Naive B cell (primary cell): ENCODE measurements at regions not wholly inside any gene's neighbourhood (a gene's known extent, or its start where the extent isn't known, plus 50 kb on each side); places are given as distances from the start of the nearest gene placed in this dataset.
A peak's percentile ranks its signal among the peaks of the same experiment; 100 is the strongest.

Experiments used
- ATAC-seq, 2 donors: fragments of 150-1000 bp; cut with Tn5 transposase; 2 replicates each; pipeline ENCODE4 v1.10.0; 2021; ENCODE audit warnings: low read depth in 2 of 2, mild to moderate bottlenecking in 2 of 2, moderate library complexity in 2 of 2
- DNase-seq: peaks from one replicate; pipeline ENCODE4 v3.0.0; 2022
- H3K27ac Mint-ChIP-seq, 6 donors: one replicate each; pipeline ENCODE4 v1.8.0; 2020 to 2022; ENCODE audit warnings: mild to moderate bottlenecking in 6 of 6, mixed read lengths in 6 of 6, moderate library complexity in 5 of 6, inconsistent platforms in 2 of 6
- H3K27me3 Mint-ChIP-seq, 3 donors: one replicate each; pipeline ENCODE4 v1.8.0; 2021 to 2022; ENCODE audit warnings: mixed read lengths in 3 of 3, mild to moderate bottlenecking in 1 of 3
- H3K36me3 Mint-ChIP-seq, 2 donors: one replicate each; pipeline ENCODE4 v1.8.0; 2020 to 2022; ENCODE audit warnings: mixed read lengths in 2 of 2, inconsistent platforms in 1 of 2, mild to moderate bottlenecking in 1 of 2
- H3K4me1 Mint-ChIP-seq, 3 donors: one replicate each; pipeline ENCODE4 v1.8.0; 2020 to 2022; ENCODE audit warnings: mixed read lengths in 3 of 3, inconsistent platforms in 1 of 3, mild to moderate bottlenecking in 1 of 3, moderate library complexity in 1 of 3
- H3K4me3 Mint-ChIP-seq, 8 donors: one replicate each; pipeline ENCODE4 v1.8.0; 2020 to 2022; ENCODE audit warnings: mild to moderate bottlenecking in 8 of 8, mixed read lengths in 8 of 8, moderate library complexity in 8 of 8, inconsistent platforms in 2 of 8
- H3K9me3 Mint-ChIP-seq, 7 donors: one replicate each; pipeline ENCODE4 v1.8.0; 2020 to 2022; ENCODE audit warnings: mixed read lengths in 7 of 7, mild to moderate bottlenecking in 5 of 7, inconsistent platforms in 2 of 7, moderate library complexity in 1 of 7

DNA sequence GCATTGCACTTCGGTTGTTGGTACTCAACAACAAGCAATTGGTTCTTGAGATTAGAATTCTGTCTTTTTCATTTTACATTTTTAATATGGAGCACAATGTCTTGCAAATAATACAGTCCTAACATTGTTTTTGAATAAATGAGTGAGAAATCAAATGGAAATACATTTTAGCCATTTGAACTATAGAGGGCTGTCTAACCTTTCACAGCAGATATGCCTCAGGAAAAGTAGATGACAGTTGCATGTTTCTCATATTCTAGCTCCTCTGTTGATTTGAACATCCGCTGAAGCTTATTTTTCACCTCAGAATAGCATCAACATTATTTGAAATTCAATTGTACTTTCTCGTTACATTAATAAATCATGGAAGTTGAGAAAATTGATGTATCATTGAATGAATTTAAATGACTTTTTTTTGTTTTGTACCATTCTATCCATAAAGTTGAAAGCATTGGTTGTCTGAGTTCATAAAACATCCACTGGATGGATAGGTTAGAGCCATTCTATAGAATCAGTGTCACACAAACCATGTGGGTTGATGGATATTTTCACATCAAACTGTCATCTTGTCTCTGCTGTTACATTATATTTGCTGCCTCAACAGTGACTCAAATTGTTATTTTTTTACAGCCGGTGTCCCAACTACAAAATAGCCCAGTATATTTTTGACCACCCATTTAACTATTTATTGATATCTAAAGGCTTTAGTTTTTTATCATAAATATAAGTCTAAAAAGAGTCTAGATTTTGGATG, 928.3 kb downstream of the NSUN3 start:
- H3K9me3 Mint-ChIP-seq: peaks cover 0 to 19% (median 4%) of the 10 kb centered on the region in 7 donors
- DNase-seq (no peak), ATAC-seq (no peak)
- H3K36me3 Mint-ChIP-seq: no peaks in the 10 kb centered on the region
- H3K27me3 Mint-ChIP-seq: no peaks in the 10 kb centered on the region
- no peak overlapping the region for H3K27ac Mint-ChIP-seq
- no peaks in the 10 kb centered on the region for H3K4me1 Mint-ChIP-seq
- H3K4me3 Mint-ChIP-seq: no peak overlapping the region

DNA sequence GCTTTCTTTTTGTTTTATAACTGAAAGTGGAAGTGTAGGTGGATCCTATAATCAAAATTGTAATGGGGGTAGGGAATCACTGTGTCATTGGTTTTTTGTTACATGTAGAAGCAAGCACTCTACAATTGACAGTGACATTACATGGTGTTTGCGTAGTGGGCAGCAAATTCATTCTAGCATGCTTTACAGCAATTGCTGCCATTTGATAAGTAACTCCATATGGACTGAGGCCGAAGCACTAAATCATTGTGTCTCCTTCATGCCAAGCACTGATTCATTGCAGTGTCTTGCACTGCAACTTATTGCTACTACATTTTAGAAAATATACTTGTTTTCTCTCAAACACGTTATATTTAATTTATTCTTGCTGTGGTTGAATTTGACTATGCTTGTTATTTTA, 933.9 kb downstream of the NSUN3 start:
- peaks cover 0 to 14% (median 0%) of the 10 kb centered on the region in 7 donors for H3K9me3 Mint-ChIP-seq
- H3K36me3 Mint-ChIP-seq: no peaks in the 10 kb centered on the region
- no peaks in the 10 kb centered on the region for H3K27me3 Mint-ChIP-seq
- H3K4me3 Mint-ChIP-seq: no peak overlapping the region
- H3K27ac Mint-ChIP-seq: no peak overlapping the region
- H3K4me1 Mint-ChIP-seq: no peaks in the 10 kb centered on the region
- DNase-seq (no peak), ATAC-seq (no peak)

DNA sequence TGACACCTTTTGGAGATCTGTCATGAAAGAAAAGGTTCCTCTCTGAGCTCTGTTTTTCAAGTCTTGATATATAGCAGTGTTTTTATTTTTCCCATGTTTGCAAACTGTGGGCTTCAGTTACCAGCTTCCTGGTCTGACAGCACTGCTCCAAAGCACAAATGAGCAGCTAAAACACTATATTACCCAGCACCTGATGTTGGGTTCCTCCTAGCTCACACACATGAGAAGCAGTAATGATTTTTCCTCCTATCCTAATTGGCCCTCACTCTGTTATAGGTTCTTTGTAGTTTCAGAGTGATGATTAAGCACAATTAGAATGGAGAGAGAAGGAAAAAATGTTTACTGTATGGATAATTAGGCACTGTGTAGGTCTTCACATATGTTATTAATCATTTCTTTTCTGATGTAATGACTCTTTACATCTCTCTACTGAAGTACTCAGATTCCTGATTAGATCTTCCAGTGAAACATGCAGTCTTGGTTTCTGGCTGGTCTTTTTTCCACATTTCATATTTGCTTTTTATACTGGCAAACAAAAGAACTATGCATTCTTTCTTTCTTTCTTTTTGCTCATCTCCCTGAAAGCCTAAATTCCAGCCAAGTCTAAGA, 939.7 kb downstream of the NSUN3 start:
- ATAC-seq: no peak

DNA sequence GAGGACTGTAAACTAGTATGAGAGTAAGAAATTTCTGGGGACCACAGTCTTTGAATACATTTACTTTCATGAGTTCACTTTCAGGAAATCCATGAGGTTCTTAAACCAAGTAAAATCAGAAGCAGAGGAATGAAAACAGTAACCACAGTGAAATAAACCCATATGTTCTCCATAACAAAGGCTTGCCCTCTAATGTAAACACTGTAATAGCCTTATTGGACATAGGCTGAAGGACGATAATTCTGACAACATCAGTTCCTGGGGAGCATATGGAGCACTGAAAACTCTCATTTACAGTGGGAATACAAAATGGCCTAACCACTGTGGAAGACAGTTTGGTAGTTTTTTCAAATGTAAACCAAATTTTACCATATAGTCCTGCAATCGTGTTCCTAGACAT, 965.8 kb downstream of the NSUN3 start:
- DNase-seq (no peak), ATAC-seq (no peak)
- Mint-ChIP-seq H3K27ac (no peak overlapping the region), H3K9me3 (peaks cover 0 to 8% (median under 1%) of the 10 kb centered on the region in 7 donors), H3K36me3 (no peaks in the 10 kb centered on the region), H3K4me3 (no peak overlapping the region), H3K4me1 (no peaks in the 10 kb centered on the region), H3K27me3 (no peaks in the 10 kb centered on the region)

More for the DNA sequence above, 939.7 kb downstream of the NSUN3 start:
- DNase-seq: no peak
- no peak overlapping the region for H3K27ac Mint-ChIP-seq
- H3K4me3 Mint-ChIP-seq: no peak overlapping the region
- H3K4me1 Mint-ChIP-seq: no peaks in the 10 kb centered on the region
- no peaks in the 10 kb centered on the region for H3K36me3 Mint-ChIP-seq
- no peaks in the 10 kb centered on the region for H3K27me3 Mint-ChIP-seq
- peaks cover 0 to 5% (median 0%) of the 10 kb centered on the region in 7 donors for H3K9me3 Mint-ChIP-seq

DNA sequence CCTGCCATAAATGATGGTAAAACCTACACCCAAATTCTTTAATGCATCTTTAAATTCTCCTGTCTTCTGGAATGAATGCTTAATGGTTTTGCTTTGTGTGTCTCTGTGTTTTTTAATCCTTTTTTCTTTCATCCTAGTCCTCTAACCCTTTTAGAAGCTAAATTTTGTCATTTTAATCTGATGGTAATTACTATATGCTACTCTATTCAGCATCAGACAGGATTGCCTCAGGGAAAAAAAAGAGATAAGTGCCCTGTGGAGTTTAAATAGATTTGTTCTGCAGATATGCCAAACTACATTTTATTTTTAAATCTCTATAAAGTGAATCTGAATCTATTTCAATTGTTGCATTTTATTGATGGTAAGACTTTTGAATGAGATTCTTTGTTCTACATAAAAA, 966.8 kb downstream of the NSUN3 start:
- Mint-ChIP-seq H3K4me1 (no peaks in the 10 kb centered on the region), H3K27me3 (no peaks in the 10 kb centered on the region), H3K9me3 (peaks cover 0 to 5% (median 3%) of the 10 kb centered on the region in 7 donors), H3K27ac (no peak overlapping the region), H3K4me3 (no peak overlapping the region), H3K36me3 (no peaks in the 10 kb centered on the region)
- DNase-seq (no peak), ATAC-seq (no peak)

DNA sequence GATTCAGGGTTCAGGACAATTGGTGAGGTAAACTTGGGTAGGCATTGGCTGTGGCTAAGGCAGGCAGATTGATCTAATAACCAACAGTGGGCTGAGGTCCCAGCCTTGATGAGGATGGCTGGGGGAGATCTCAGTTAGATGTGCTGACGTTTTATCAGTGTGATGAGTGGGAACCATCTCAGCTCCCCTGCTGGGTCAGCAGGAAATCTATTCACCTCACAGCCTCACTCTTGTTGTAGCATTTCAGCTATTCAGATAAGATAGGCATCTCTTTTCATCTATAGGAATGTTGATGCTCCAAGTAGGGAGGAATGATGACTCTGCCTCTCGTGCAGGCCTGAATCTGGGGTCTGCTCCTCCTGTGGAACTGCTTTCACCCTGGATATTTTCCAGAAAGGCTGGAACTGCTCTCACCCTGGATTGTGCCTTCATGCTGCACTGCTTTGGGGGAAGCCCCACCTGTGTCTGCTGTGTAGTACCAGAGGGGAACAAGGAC, 973.7 kb downstream of the NSUN3 start:
- Mint-ChIP-seq H3K27me3 (no peaks in the 10 kb centered on the region), H3K4me1 (no peaks in the 10 kb centered on the region), H3K9me3 (peaks cover 2 to 10% (median 6%) of the 10 kb centered on the region in 7 donors), H3K36me3 (no peaks in the 10 kb centered on the region), H3K27ac (no peak overlapping the region), H3K4me3 (no peak overlapping the region)
- ATAC-seq (no peak), DNase-seq (no peak)

DNA sequence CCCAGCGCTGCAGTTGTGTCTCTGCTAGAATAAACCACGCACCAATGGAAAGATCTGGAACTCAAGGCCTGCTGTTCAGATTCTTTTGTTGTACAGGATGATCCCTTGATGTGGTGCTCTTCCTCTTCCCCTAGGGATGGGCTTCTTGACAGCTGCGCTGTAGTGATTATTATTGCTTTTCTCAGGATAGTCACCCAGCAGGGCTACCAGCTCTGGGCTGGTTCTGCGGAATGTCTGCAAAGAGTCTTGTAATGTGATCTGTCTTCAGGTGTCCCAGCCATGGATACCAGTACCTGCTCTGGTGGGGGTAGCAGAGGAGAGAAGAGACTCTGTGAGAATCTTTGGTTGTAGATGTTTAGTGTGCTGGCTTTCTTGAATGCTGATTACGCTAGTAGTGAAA, 974.2 kb downstream of the NSUN3 start:
- Mint-ChIP-seq H3K27ac (no peak overlapping the region), H3K9me3 (peaks cover 2 to 10% (median 4%) of the 10 kb centered on the region in 7 donors), H3K4me1 (no peaks in the 10 kb centered on the region), H3K27me3 (no peaks in the 10 kb centered on the region), H3K36me3 (no peaks in the 10 kb centered on the region), H3K4me3 (no peak overlapping the region)
- no peak for DNase-seq
- no peak for ATAC-seq

DNA sequence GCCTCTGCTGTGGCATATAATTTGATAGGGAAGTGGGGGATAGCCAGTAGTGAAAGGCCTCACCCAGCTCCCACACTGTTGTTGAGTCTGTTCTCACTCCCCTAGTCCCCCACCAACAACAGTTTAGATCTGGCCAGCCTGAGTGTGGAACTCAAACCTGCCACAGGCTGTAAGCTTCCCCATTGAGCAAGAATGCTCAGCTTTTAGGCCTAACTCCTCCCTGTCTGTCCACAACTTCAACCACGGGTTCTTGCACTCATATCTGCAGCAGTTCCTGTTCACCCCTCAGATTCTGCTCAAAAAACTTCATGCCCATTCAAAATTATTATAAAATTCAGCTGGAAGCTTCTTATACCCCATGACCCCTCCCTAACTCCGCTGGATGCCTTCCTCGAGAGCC, 975.1 kb downstream of the NSUN3 start:
- Mint-ChIP-seq H3K27me3 (no peaks in the 10 kb centered on the region), H3K4me3 (peak overlapping the region in 1 of 8 donors; percentile 53), H3K36me3 (no peaks in the 10 kb centered on the region), H3K27ac (no peak overlapping the region), H3K4me1 (no peaks in the 10 kb centered on the region), H3K9me3 (peaks cover 2 to 10% (median 4%) of the 10 kb centered on the region in 7 donors)
- DNase-seq (no peak), ATAC-seq (no peak)

DNA sequence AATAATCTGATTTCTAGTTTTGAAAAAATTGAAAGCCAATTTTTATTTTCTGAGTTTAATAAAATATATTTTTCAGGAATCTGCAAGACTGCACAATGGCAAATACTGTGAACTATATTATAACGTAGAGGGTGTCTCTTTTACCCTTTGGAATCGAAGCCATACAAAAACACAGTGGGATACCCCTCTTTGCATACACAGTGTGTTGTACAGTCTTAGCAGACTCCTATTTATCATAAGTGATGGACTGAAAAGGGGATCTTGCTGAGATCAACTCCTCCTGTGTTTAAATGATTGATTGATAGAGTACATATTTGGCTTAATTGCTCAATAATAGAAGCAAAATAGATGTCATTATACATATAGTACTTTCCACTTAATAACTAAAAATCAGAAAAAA, 981.2 kb downstream of the NSUN3 start:
- no peaks in the 10 kb centered on the region for H3K27me3 Mint-ChIP-seq

DNA sequence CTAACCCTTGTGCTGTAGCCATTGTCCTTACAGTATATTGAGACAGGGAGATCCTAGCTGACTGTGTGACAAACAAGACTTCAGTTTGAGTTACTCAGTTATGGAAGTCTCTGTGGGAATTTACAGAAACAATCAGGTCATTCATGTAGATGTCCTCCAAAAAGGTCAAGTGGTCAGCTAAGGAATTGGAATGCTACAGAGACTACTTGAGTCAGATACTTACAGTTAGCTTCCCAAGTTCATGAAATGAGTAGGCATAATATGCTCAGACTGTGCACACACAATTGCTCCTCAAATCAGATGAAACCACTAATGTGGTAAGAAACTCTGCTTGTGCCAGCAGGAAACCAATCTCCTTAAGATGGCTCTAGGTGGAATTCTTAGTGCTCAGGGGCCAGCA, 985.7 kb downstream of the NSUN3 start:
- Mint-ChIP-seq H3K4me1 (no peaks in the 10 kb centered on the region), H3K27me3 (no peaks in the 10 kb centered on the region), H3K36me3 (no peaks in the 10 kb centered on the region), H3K27ac (no peak overlapping the region), H3K9me3 (peaks cover 0 to 26% (median 1%) of the 10 kb centered on the region in 7 donors), H3K4me3 (no peak overlapping the region)
- DNase-seq: no peak
- no peak for ATAC-seq

More for the DNA sequence above, 981.2 kb downstream of the NSUN3 start:
- ATAC-seq (no peak), DNase-seq (no peak)
- H3K4me3 Mint-ChIP-seq: no peak overlapping the region
- no peak overlapping the region for H3K27ac Mint-ChIP-seq
- no peaks in the 10 kb centered on the region for H3K4me1 Mint-ChIP-seq
- no peaks in the 10 kb centered on the region for H3K36me3 Mint-ChIP-seq
- H3K9me3 Mint-ChIP-seq: peaks cover 0 to 5% (median 3%) of the 10 kb centered on the region in 7 donors

DNA sequence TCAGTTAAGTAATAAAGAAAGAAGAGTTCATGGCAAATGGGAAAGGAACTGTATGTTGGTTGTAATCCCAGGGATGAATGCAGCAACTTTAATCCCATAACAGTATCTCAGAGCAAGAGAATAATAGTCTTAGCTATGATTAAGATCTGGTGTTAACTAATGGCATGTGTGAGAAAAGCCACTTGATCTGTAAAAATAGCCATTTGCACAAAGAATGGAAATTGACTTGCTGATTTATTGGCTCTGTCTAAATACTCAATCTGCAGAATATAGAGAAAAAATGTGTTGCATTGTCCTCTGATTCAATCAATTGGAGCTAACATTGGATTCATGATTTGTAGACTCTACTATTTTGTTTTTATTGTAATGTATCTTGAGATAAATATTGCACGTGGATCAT, 987.0 kb downstream of the NSUN3 start:
- H3K36me3 Mint-ChIP-seq: no peaks in the 10 kb centered on the region
- H3K4me3 Mint-ChIP-seq: no peak overlapping the region
- H3K27ac Mint-ChIP-seq: peak overlapping the region in 1 of 6 donors; percentile 33
- no peaks in the 10 kb centered on the region for H3K4me1 Mint-ChIP-seq
- H3K9me3 Mint-ChIP-seq: peaks cover 0 to 29% (median 1%) of the 10 kb centered on the region in 7 donors
- no peaks in the 10 kb centered on the region for H3K27me3 Mint-ChIP-seq
- DNase-seq (no peak), ATAC-seq (no peak)

DNA sequence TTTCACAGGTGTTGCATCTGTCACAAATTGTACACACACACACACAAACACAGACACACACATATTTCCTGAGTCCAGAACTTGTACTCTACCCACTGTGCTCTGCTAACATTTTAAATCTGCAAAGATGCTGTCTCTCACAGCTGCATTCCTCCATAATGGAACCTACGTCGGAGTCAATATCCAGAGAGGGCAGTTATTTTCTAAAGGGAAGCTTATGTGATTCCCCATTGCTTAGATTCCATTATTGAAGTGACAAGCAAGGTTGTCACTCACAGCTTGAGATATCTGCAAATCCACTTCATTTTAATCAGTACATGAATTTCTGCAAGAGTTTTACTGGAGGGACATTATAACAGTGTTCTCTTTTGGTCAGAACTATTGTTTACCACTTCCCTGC, 992.4 kb downstream of the NSUN3 start:
- peaks cover 0 to 29% (median 1%) of the 10 kb centered on the region in 7 donors for H3K9me3 Mint-ChIP-seq
- H3K4me3 Mint-ChIP-seq: no peak overlapping the region
- DNase-seq (no peak), ATAC-seq (no peak)
- no peaks in the 10 kb centered on the region for H3K36me3 Mint-ChIP-seq
- H3K27me3 Mint-ChIP-seq: no peaks in the 10 kb centered on the region
- no peak overlapping the region for H3K27ac Mint-ChIP-seq
- no peaks in the 10 kb centered on the region for H3K4me1 Mint-ChIP-seq

DNA sequence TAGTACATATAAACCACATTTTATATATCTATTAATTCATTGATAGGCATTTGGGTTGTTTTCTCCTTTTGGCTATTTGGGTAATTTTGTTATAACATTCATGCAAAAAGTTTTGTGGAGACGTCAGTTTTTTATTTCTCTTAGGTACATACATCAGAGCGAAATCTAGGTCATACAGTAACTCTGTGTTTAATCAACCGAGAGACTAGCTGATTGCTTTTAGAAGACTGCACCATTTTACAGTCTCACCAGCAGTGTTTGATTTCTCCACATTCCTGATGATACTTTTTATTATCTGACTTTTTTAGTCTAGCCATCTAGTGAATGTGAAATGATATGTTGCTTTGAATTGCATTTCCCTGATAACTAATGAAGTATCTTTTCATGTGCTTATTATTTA, 1019.3 kb downstream of the NSUN3 start:
- no peak for ATAC-seq

DNA sequence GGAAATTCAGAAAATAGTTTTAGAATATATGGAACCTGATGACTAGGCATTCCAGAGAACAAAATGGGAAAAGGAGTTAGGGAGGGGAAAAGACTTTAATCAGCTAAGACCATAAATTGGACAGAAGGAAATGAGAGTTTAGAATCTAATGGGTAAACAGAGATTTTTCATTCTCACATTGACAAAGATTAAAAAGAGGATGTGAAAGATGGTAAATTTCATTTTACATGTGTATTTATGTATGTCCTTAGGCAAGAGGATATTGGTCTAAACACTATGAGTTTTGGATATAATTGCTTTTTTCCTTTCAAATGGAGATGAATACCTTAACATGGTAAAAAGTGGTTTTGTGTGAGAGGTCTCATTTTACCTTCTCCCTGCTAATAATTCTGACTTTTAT, 1021.9 kb downstream of the NSUN3 start:
- Mint-ChIP-seq H3K27ac (no peak overlapping the region), H3K9me3 (peaks cover 0 to 7% (median 1%) of the 10 kb centered on the region in 7 donors), H3K4me1 (no peaks in the 10 kb centered on the region), H3K27me3 (no peaks in the 10 kb centered on the region), H3K4me3 (no peak overlapping the region), H3K36me3 (no peaks in the 10 kb centered on the region)
- ATAC-seq (no peak), DNase-seq (no peak)

More for the DNA sequence above, 1019.3 kb downstream of the NSUN3 start:
- no peak for DNase-seq
- H3K4me1 Mint-ChIP-seq: no peaks in the 10 kb centered on the region
- no peak overlapping the region for H3K27ac Mint-ChIP-seq
- no peaks in the 10 kb centered on the region for H3K36me3 Mint-ChIP-seq
- no peak overlapping the region for H3K4me3 Mint-ChIP-seq
- H3K27me3 Mint-ChIP-seq: no peaks in the 10 kb centered on the region
- H3K9me3 Mint-ChIP-seq: peaks cover 0 to 7% (median 1%) of the 10 kb centered on the region in 7 donors
